ENCODE measurements at regions not wholly inside any gene's neighbourhood (a gene's known extent, or its start where the extent isn't known, plus 50 kb on each side); places are given as distances from the start of the nearest gene placed in this dataset.

- DNase-seq, result no peak
- Histone ChIP-seq H3K27me3 (ENCODE audit: control insufficient read depth in 2 of 2, insufficient read depth in 2 of 2, low read length in 2 of 2) (no peaks in the 10 kb centered on the region), H3K9me3 (ENCODE audit: control insufficient read depth in 2 of 3, low read length in 3 of 3) (no peaks in the 10 kb centered on the region), H3K36me3 (ENCODE audit: control insufficient read depth in 2 of 3, insufficient read depth in 3 of 3, low read length in 3 of 3) (no peaks in the 10 kb centered on the region), H3K4me1 (ENCODE audit: control insufficient read depth in 2 of 2, insufficient read depth in 2 of 2, low read length in 2 of 2) (no peaks in the 10 kb centered on the region), H3K27ac (ENCODE audit: low read depth, low read length) (no peak overlapping the region), H3K4me3 (ENCODE audit: low read length) (no peak overlapping the region)
- H3K4me3 Mint-ChIP-seq, result no peak overlapping the region
- CTCF ChIA-PET, result no interaction called here
- no peak for ATAC-seq
- H3K4me1 Mint-ChIP-seq, result no peaks in the 10 kb centered on the region
- intact Hi-C loops (cut with micrococcal nuclease), result no loop called here
- peaks cover 0 to 21% (median 11%) of the 10 kb centered on the region in 11 donors for H3K9me3 Mint-ChIP-seq
- no peak overlapping the region for H3K27ac Mint-ChIP-seq
- H3K27me3 Mint-ChIP-seq, result no peaks in the 10 kb centered on the region
- POLR2A ChIA-PET, result no interaction called here
- no peaks in the 10 kb centered on the region for H3K36me3 Mint-ChIP-seq
Measured at GRCh38 chr3:74309716-74310115, 304.7 kb downstream of the CNTN3 start.

- ChIA-PET POLR2A (no interaction called here), CTCF (no interaction called here)
- Mint-ChIP-seq H3K27ac (no peak overlapping the region), H3K9me3 (peaks cover 0 to 5% (median 2%) of the 10 kb centered on the region in 11 donors), H3K4me1 (no peaks in the 10 kb centered on the region), H3K27me3 (no peaks in the 10 kb centered on the region), H3K36me3 (no peaks in the 10 kb centered on the region), H3K4me3 (no peak overlapping the region)
- no peaks in the 10 kb centered on the region for H3K9me3 ChIP-seq (ENCODE audit: control insufficient read depth in 2 of 3, low read length in 3 of 3)
- ATAC-seq, result no peak
- H3K4me1 ChIP-seq (ENCODE audit: control insufficient read depth in 2 of 2, insufficient read depth in 2 of 2, low read length in 2 of 2), result no peaks in the 10 kb centered on the region
- no peaks in the 10 kb centered on the region for H3K27me3 ChIP-seq (ENCODE audit: control insufficient read depth in 2 of 2, insufficient read depth in 2 of 2, low read length in 2 of 2)
- no peaks in the 10 kb centered on the region for H3K36me3 ChIP-seq (ENCODE audit: control insufficient read depth in 2 of 3, insufficient read depth in 3 of 3, low read length in 3 of 3)
- no peak overlapping the region for H3K27ac ChIP-seq (ENCODE audit: low read depth, low read length)
- DNase-seq, result no peak
- no peak overlapping the region for H3K4me3 ChIP-seq (ENCODE audit: low read length)
- intact Hi-C loops (cut with micrococcal nuclease), result no loop called here
Measured at GRCh38 chr3:74304424-74304823, 310.0 kb downstream of the CNTN3 start.

- DNase-seq (no peak), ATAC-seq (no peak)
- CTCF ChIA-PET, result no interaction called here
- no peaks in the 10 kb centered on the region for H3K4me1 Mint-ChIP-seq
- Histone ChIP-seq H3K4me1 (ENCODE audit: control insufficient read depth in 2 of 2, insufficient read depth in 2 of 2, low read length in 2 of 2) (no peaks in the 10 kb centered on the region), H3K9me3 (ENCODE audit: control insufficient read depth in 2 of 3, low read length in 3 of 3) (no peaks in the 10 kb centered on the region), H3K36me3 (ENCODE audit: control insufficient read depth in 2 of 3, insufficient read depth in 3 of 3, low read length in 3 of 3) (no peaks in the 10 kb centered on the region), H3K4me3 (ENCODE audit: low read length) (no peak overlapping the region), H3K27ac (ENCODE audit: low read depth, low read length) (no peak overlapping the region), H3K27me3 (ENCODE audit: control insufficient read depth in 2 of 2, insufficient read depth in 2 of 2, low read length in 2 of 2) (no peaks in the 10 kb centered on the region)
- POLR2A ChIA-PET, result no interaction called here
- intact Hi-C loops (cut with micrococcal nuclease), result no loop called here
- H3K4me3 Mint-ChIP-seq, result no peak overlapping the region
- no peaks in the 10 kb centered on the region for H3K27me3 Mint-ChIP-seq
- no peak overlapping the region for H3K27ac Mint-ChIP-seq
- H3K36me3 Mint-ChIP-seq, result no peaks in the 10 kb centered on the region
- H3K9me3 Mint-ChIP-seq, result peaks cover 0 to 5% (median 2%) of the 10 kb centered on the region in 11 donors
Measured at GRCh38 chr3:74303711-74304110, 310.7 kb downstream of the CNTN3 start.

GRCh38 chr3:74302969-74303368 is 311.5 kb downstream of the CNTN3 start:
- no peaks in the 10 kb centered on the region for H3K36me3 ChIP-seq (ENCODE audit: control insufficient read depth in 2 of 3, insufficient read depth in 3 of 3, low read length in 3 of 3)
- H3K9me3 ChIP-seq (ENCODE audit: control insufficient read depth in 2 of 3, low read length in 3 of 3), result no peaks in the 10 kb centered on the region
- DNase-seq (no peak), ATAC-seq (no peak)
- no peaks in the 10 kb centered on the region for H3K36me3 Mint-ChIP-seq
- no peak overlapping the region for H3K27ac ChIP-seq (ENCODE audit: low read depth, low read length)
- H3K27me3 ChIP-seq (ENCODE audit: control insufficient read depth in 2 of 2, insufficient read depth in 2 of 2, low read length in 2 of 2), result no peaks in the 10 kb centered on the region
- H3K4me1 Mint-ChIP-seq, result no peaks in the 10 kb centered on the region
- H3K27ac Mint-ChIP-seq, result no peak overlapping the region
- H3K4me1 ChIP-seq (ENCODE audit: control insufficient read depth in 2 of 2, insufficient read depth in 2 of 2, low read length in 2 of 2), result no peaks in the 10 kb centered on the region
- intact Hi-C loops (cut with micrococcal nuclease), result no loop called here
- H3K4me3 Mint-ChIP-seq, result no peak overlapping the region
- ChIA-PET POLR2A (no interaction called here), CTCF (no interaction called here)
- H3K9me3 Mint-ChIP-seq, result peaks cover 0 to 5% (median 2%) of the 10 kb centered on the region in 11 donors
- H3K27me3 Mint-ChIP-seq, result no peaks in the 10 kb centered on the region
- H3K4me3 ChIP-seq (ENCODE audit: low read length), result no peak overlapping the region

GRCh38 chr3:74302281-74302680 is 312.2 kb downstream of the CNTN3 start:
- DNase-seq (no peak), ATAC-seq (no peak)
- Mint-ChIP-seq H3K27me3 (no peaks in the 10 kb centered on the region), H3K4me1 (no peaks in the 10 kb centered on the region), H3K27ac (no peak overlapping the region), H3K36me3 (no peaks in the 10 kb centered on the region), H3K4me3 (no peak overlapping the region), H3K9me3 (peaks cover 0 to 7% (median 2%) of the 10 kb centered on the region in 11 donors)
- intact Hi-C loops (cut with micrococcal nuclease), result no loop called here
- no peaks in the 10 kb centered on the region for H3K27me3 ChIP-seq (ENCODE audit: control insufficient read depth in 2 of 2, insufficient read depth in 2 of 2, low read length in 2 of 2)
- ChIA-PET POLR2A (no interaction called here), CTCF (no interaction called here)
- no peaks in the 10 kb centered on the region for H3K9me3 ChIP-seq (ENCODE audit: control insufficient read depth in 2 of 3, low read length in 3 of 3)
- no peaks in the 10 kb centered on the region for H3K4me1 ChIP-seq (ENCODE audit: control insufficient read depth in 2 of 2, insufficient read depth in 2 of 2, low read length in 2 of 2)
- H3K4me3 ChIP-seq (ENCODE audit: low read length), result no peak overlapping the region
- no peaks in the 10 kb centered on the region for H3K36me3 ChIP-seq (ENCODE audit: control insufficient read depth in 2 of 3, insufficient read depth in 3 of 3, low read length in 3 of 3)
- H3K27ac ChIP-seq (ENCODE audit: low read depth, low read length), result no peak overlapping the region

- Mint-ChIP-seq H3K36me3 (no peaks in the 10 kb centered on the region), H3K27ac (no peak overlapping the region), H3K4me1 (no peaks in the 10 kb centered on the region), H3K27me3 (no peaks in the 10 kb centered on the region), H3K9me3 (peaks cover 0 to 6% (median 3%) of the 10 kb centered on the region in 11 donors), H3K4me3 (no peak overlapping the region)
- Histone ChIP-seq H3K4me1 (ENCODE audit: control insufficient read depth in 2 of 2, insufficient read depth in 2 of 2, low read length in 2 of 2) (no peaks in the 10 kb centered on the region), H3K4me3 (ENCODE audit: low read length) (no peak overlapping the region), H3K9me3 (ENCODE audit: control insufficient read depth in 2 of 3, low read length in 3 of 3) (no peaks in the 10 kb centered on the region), H3K36me3 (ENCODE audit: control insufficient read depth in 2 of 3, insufficient read depth in 3 of 3, low read length in 3 of 3) (no peaks in the 10 kb centered on the region), H3K27ac (ENCODE audit: low read depth, low read length) (no peak overlapping the region), H3K27me3 (ENCODE audit: control insufficient read depth in 2 of 2, insufficient read depth in 2 of 2, low read length in 2 of 2) (no peaks in the 10 kb centered on the region)
- DNase-seq (no peak), ATAC-seq (no peak)
- POLR2A ChIA-PET, result no interaction called here
- CTCF ChIA-PET, result no interaction called here
- intact Hi-C loops (cut with micrococcal nuclease), result no loop called here
Measured at GRCh38 chr3:74301056-74301455, 313.4 kb downstream of the CNTN3 start.

- Mint-ChIP-seq H3K27ac (no peak overlapping the region), H3K4me1 (no peaks in the 10 kb centered on the region), H3K9me3 (peaks cover 2 to 16% (median 6%) of the 10 kb centered on the region in 11 donors), H3K4me3 (no peak overlapping the region), H3K36me3 (peaks cover 0 to 5% (median 0%) of the 10 kb centered on the region in 5 donors), H3K27me3 (no peaks in the 10 kb centered on the region)
- ChIA-PET CTCF (no interaction called here), POLR2A (no interaction called here)
- H3K27ac ChIP-seq (ENCODE audit: low read depth, low read length), result no peak overlapping the region
- H3K27me3 ChIP-seq (ENCODE audit: control insufficient read depth in 2 of 2, insufficient read depth in 2 of 2, low read length in 2 of 2), result no peaks in the 10 kb centered on the region
- intact Hi-C loops (cut with micrococcal nuclease), result no loop called here
- ATAC-seq (no peak), DNase-seq (no peak)
- H3K36me3 ChIP-seq (ENCODE audit: control insufficient read depth in 2 of 3, insufficient read depth in 3 of 3, low read length in 3 of 3), result no peaks in the 10 kb centered on the region
- H3K4me3 ChIP-seq (ENCODE audit: low read length), result no peak overlapping the region
- H3K4me1 ChIP-seq (ENCODE audit: control insufficient read depth in 2 of 2, insufficient read depth in 2 of 2, low read length in 2 of 2), result no peaks in the 10 kb centered on the region
- H3K9me3 ChIP-seq (ENCODE audit: control insufficient read depth in 2 of 3, low read length in 3 of 3), result no peaks in the 10 kb centered on the region
Measured at GRCh38 chr3:74295479-74295878, 319.0 kb downstream of the CNTN3 start.

Data from naive thymus-derived CD4-positive, alpha-beta T cell (primary cell).